KG1 (cell line): ENCODE measurements at regions not wholly inside any gene's neighbourhood (a gene's known extent, or its start where the extent isn't known, plus 50 kb on each side); places are given as distances from the start of the nearest gene placed in this dataset.
A peak's percentile ranks its signal among the peaks of the same experiment; 100 is the strongest.
"Not testable (repeated sequence)": the region's sequence is repeated elsewhere in the genome, so short reads cannot be mapped to it uniquely, and the experiment has no call there.

Source experiments
- DNase-seq: peaks from one replicate; lab custom pipeline; 2025; lab: John Stamatoyannopoulos, UW

DNA sequence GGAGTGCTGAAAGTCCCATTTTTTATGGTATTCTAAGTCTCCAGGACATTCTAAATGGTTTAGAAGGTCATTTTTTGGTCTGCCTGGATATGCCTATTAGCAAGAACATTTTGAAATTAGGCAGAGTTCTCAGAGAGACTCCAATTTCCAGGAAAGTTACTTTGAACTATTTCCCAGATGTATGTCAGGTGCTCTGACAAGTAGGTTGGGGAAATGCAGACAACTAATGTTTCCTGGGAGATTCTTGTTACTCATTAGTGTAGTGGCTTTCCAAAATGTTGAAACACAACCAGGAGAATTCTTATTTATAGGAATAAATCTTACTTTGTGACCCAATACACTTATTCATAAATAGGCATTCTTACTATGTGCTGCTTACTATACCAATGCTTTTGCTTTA, 268.4 kb downstream of the ZNF37A start:
- DNase-seq: not testable (repeated sequence)

DNA sequence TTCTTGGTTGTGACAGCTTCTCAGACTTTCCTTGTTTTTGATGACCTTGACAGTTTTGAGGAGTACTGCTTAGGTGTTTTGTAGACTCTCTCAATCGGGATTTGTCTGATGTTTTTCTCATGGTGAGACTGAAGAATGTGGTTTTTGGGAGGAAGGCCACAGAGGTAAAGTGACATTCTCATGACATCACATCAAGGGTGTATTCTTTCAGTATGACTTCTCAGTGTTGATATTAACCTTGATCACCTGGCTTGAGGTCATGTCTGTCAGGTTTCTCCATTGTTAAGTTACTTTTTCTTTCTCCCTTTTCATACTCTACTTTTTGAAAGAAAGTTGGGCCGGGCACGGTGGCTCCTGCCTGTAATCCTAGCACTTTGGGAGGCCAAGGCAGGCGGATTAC, 269.9 kb downstream of the ZNF37A start:
- not testable (repeated sequence) for DNase-seq

DNA sequence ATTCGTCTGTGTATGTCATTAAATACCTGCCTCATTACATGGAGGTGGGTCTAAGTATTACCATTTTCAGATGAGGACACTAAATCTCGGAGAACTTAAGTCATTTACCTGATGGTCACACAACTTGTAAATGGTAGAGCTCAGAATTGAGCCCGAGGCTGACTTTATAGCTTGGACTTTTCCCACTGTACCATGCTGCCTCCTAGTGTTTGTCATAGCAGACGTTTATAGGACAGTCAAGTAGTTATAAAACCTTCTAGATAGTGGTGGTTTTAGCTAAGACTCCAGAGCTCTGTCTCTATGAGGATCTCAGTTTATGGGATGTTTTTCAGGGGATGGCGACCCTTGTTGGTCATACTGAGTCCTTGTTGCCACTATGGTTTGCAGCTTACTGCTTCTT, 271.8 kb downstream of the ZNF37A start:
- not testable (repeated sequence) for DNase-seq

DNA sequence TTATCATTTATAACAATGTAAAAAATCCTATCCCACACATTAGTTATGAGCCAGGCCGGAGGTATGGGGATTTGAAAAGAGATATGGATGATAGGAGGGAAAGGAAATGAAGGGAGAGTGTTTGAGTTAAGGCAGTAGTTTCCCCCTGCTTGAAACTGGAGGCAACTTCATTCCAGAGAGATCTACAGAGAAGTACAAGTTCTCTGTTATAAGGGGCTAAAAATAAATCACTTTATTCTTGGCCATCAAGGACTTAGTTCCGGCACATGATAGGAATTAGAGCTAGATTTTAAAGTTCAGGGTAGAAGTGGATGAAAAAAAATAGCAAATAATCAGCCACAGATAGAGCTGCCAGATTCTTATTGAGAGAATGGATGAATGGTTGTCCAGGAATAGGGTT, 289.7 kb downstream of the ZNF37A start:
- not testable (repeated sequence) for DNase-seq

DNA sequence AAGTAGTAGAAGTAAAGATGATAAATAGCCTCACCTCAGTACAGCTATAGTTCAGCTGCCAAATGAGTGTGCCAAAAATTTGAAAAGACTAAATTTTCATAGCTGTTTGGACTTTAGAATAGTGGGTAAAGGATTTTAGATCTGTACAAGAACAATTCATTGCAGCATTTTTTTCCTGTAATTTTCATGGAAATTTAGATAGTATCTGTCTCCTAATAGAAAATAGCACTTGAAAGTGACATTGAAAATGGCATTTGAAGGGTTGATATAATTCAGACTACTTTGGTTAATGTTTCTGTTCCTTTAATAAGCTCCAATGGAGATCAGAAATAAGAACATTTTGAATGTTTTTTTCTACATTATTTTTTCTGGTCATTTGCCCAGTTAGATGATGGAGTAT, 292.7 kb downstream of the ZNF37A start:
- DNase-seq: not testable (repeated sequence)

DNA sequence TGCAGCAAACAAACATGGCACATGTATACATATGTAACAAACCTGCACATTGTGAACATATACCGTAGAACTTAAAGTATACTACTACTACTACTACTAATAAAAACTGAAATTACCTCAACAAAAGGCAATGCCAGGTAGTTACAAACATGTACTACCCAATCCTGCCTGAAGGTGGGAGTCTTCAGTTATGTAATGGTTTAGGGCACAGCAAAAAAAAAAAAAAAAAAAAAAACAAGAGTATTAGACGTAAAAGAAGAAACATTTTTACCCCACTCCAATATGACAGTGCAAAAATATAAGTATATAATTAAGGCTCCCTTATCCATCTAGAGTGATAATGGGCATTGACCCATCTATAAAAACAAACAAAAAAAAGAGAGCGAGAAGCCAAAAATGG, 296.6 kb downstream of the ZNF37A start:
- not testable (repeated sequence) for DNase-seq

DNA sequence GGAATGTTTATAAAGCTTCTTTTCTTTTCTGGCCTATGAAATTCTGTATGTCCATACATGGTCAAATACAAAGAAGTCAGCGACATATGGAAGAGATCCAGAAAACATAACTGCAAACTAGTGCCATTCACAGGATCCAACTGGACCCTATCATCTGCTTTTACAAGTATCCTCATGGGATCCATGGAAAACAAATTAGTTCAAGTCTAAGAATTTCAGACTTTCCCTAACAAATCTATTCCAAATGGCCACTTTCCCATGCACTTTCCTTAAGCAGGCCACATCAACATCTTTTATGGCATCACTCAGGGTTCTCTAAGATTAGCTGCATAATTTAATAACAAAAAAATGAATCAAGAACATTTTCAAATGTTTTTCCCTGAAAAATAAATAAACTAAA, 301.3 kb downstream of the ZNF37A start:
- not testable (repeated sequence) for DNase-seq

DNA sequence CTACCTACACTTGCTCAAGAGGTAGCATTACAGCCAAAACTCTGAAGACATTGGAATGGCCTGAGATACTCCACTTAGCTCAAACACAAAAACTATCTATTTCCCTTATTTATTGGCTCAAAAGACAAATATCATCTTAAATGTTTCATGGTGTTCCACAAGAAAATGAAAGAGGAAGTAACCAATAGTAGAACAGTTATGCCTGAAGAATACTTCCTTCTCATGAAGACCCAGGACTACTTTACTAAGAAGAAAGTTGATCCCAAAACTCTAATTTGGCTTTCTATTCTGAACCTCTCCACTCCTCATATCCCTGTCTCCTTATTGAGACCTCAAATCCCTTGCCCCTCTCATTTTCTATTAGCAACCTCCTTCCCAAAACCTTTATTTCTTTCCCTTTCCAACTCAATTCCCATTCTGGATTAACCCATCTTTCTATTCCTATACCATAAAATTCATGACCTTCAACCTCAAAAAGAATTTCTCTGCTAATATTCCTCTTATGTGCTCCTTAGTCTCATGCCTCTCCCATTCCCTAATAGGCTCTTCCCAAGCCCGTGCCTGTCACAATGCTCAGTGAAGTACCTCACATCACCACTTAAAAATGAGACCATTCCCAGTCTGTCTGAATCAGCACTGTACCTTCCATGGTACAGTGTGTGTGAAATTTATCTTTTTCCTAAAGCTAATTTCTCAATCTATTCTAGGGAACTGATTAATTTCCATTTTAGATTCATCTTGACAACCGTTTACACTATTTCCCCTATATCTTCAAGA, 302.2 kb downstream of the ZNF37A start:
- not testable (repeated sequence) for DNase-seq

DNA sequence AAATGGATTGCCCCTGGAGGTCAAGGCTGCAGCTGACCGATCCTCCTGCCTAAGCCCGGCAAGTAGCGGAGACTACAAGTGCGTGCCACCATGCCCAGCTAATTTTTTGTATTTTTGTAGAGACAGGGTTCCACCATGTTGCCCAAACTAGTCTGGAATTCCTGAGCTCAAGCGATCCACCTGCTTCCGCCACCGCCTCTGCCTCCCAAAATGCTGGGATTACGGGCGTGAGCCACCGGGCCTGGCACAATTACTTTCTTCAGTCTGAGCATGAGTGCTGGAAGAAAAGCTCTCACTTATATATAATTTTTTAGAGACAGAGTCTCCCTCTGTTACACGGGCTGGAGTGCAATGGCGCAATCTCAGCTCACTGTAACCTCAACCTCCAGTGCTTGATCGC, 307.4 kb downstream of the ZNF37A start:
- DNase-seq: not testable (repeated sequence)

DNA sequence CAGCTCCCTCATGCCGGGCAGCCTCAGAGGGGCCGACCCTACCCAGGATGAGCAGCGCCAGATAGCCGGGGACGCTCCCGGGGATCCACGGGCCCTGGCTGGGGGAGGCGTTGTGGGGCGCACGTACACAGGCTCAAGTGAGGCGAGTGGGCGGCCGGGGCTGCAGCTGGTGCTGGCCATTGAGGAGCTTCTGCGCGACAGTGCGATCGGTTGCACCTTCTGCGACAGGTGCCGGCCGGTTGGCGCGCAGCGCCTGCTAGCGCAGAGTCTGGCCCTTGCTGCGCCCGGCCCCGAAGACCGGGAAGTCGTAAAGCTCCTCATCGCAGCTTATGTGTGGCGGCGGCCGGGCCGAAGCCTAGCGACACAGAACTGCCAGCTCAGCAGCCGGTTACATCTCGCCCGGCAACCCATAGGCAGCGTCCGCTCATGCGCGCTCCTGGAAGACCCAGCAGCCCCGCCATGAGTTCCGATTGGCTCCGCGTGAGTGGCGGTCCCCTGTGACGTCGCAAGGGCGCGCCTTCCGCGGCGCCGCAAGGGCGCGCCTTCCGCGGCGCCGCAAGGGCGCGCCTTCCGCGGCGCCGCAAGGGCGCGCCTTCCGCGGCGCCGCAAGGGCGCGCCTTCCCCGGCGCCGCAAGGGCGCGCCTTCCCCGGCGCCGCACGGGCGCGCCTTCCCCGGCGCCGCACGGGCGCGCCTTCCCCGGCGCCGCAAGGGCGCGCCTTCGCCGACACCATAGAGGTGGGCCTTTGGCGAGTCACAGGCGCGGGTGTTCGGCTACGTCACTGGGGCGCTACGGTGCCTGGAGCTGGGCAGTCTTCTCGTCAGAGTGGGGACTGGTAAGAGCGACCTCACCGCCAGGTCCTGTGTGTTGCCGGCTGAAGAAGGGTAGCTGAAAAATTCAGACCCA, 308.6 kb downstream of the ZNF37A start:
- DNase-seq: peak; percentile 87

DNA sequence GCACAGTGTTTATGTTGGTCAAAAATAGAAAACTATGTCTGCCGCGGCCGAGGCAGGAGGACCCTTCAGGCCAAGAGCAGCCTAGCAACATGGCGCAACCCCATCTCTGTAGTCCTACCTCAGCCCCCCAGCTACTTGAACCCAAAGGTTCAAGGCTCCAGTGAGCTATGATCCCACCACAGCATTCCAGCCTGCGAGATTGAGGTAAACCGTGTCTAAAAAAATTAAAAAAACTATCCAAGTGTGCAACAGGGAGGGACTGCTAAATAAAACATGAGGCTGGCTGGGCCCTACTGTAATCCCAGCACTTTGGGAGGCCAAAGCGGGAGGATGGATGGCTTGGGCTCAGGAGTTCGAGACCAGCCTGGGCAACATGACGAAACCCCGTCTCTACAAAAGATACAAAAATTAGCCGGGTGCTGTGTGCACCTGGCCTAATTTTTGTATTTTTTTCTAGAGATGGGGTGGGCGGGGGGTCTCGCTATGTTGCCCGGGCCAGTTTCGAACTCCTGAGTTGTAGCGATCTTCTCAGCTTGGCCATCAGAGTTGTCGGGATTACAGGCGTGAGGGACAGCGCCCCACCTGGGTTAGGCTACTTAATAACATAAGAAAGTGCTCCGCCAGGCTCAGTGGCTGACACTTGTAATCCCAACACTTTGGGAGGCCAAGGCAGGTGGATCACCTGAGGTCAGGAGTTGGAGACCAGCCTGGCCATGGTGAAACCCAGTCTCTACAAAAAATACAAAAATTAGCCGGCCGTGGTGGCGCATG, 309.4 kb downstream of the ZNF37A start:
- not testable (repeated sequence) for DNase-seq

DNA sequence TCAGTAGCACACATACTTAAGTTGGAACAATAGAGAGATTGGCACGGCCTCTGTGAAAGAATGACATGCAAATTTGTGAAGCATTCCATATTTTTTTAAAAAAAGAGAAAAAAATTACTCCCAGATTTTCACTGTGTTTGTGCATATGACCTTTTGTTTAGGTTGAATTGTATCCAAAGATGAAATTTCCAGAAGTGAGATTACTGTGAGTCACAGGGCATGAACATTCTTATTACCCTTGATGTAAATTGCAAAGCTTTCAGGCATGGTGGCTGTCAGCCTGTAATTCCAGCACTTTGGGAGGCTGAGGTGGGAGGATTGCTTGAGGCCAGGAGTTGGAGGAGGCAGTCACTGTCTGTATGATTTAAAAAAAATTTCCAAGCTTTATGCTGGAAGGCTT, 329.5 kb downstream of the ZNF37A start:
- not testable (repeated sequence) for DNase-seq

DNA sequence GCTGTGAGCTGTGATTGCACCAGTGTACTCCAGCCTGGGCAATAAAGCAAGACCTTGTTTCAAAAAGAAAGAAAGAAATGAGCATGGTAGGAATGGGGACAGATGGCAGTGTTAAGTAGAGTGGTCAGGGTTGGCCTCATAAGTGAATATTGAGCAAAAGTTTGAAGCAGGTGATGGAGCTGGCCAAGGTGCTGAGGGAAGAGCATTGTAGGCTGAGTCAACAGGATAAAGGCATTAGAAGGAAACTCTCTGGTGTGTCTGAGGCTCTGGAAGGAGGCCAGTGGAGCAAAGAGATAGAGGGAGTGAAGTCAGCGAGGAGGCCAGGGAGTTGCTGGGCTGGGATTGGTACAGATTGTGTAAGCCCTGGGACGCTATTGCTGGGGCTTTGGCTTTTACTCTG, 336.1 kb downstream of the ZNF37A start:
- not testable (repeated sequence) for DNase-seq

DNA sequence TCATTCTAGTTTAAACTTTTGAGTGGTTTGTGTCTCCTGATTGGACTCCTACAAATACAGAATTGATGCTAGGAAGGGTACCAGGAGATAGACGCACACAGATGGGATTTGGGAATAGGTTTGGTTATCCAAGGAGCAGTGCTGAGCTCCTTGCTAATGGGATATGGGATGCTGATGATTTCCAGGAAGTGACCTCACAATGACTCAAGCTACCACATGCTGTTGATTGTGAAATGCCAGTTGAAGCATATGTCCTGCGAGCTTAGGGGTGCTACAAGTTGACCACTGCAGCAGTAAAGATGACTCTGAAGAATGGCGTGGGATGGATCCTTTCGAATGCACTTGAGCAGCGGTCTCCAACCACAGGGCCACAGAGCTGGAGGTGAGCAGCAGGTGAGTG, 343.2 kb downstream of the ZNF37A start:
- DNase-seq: not testable (repeated sequence)

DNA sequence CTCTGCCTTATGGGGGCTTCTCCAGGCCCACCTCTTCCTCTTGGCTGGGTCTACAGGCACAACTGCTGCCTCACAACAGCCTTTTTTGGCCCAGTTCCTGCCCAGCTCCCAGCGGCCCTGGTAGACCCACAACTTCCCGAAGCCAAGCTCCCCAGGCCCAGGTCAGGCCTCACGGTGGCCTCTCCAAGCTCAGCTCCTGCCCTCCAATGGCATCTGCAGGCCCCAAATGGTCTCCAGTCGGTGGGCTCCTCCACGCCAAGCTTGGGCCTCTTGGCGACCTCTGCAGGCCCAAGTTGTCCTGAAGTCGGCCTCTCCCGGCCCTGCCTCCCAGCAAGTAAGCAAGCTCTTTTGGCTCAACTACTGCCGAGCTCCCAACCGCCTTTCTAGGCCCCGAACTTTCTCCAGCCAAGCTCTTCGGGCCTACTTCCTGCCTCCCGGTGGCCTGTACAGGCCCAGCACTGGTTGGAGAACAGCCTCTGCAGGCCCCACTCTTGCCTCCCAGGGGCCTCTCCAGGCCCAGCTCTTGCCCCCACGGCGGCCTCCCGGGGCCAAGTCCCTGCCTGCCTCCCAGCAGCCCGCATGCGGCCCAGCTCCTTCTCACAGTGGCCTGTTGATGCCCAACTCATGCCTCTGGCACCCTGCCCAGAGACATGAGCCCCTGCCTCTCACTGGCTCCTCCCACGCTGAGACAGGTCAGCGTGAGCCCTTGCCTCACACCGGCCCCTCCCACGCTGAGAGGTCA, 354.6 kb downstream of the ZNF37A start:
- DNase-seq: not testable (repeated sequence)

DNA sequence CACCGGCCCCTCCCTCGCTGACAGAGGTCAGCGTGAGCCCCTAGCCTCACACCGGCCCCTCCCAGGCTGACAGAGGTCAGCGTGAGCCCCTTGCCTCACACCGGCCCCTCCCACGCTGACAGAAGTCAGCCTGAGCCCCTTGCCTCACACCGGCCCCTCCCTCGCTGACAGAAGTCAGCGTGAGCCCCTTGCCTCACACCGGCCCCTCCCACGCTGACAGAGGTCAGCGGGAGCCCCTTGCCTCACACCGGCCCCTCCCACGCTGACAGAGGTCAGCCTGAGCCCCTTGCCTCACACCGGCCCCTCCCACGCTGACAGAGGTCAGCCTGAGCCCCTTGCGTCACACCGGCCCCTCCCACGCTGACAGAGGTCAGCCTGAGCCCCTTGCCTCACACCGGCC, 355.5 kb downstream of the ZNF37A start:
- not testable (repeated sequence) for DNase-seq

DNA sequence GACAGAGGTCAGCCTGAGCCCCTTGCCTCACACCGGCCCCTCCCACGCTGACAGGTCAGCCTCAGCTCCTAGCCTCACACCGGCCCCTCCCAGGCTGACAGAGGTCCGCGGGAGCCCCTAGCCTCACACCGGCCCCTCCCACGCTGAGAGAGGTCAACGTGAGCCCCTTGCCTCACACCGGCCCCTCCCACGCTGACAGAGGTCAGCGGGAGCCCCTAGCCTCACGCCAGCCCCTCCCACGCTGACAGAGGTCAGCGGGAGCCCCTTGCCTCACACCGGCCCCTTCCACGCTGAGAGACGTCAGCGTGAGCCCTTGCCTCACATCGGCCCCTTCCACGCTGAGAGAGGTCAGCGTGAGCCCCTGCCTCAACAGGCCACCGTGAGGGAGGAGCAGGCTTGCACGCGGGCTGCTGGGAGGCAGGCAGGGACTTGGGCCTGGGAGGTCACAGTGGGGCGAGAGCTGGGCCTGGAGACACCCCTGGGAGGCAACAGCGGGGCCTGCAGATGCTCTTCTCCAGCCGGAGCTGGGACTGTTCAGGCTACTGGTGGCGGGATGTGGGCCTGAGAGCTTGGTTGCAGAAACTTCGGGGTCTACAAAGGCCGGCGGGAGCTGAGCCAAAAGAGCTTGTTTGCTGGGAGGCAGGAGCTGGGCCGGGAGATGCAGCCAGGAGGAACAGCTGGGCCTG, 356.4 kb downstream of the ZNF37A start:
- not testable (repeated sequence) for DNase-seq

DNA sequence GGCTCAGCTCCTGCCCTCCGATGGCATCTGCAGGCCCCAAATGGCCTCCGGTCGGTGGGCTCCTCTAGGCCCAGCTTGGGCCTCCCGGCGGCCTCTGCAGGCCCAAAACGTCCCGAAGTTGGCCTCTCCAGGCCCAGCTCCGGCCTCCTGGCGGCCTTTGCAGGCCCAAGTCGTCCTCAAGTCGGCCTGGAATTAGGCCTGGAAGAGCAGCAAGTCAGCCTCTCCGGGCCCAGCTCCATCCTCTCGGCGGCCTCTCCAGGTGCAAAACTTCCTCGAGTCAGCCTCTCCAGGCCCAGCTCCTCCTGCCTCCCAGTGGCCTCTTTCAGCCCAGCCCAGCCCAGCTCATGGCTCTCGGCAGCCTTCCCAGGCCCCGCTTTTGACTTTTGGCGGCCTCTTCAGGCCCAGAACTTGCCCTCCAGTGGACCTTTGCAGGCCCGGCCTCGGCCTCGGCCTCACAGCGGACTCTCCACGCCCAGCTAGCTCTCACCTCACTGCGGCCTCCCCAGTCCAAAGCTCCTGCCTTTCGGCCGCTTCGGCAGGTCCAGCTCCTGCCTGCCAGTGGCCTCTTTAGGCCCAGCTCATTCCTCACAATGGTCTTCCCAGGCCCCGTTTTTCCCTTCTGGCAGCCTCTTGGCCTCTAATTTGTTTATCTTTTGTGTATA, 357.3 kb downstream of the ZNF37A start:
- DNase-seq: not testable (repeated sequence)
